IMR-90 (cell line): ENCODE measurements at regions not wholly inside any gene's neighbourhood (a gene's known extent, or its start where the extent isn't known, plus 50 kb on each side); places are given as distances from the start of the nearest gene placed in this dataset.

Experiments used
- BHLHE40 ChIP-seq: fragments of 150-350 bp; IDR thresholded peaks from 2 replicates; pipeline ENCODE4 v1.6.1; 2016; ENCODE audit warnings: mild to moderate bottlenecking, low read depth, low read length
- CEBPB ChIP-seq: IDR thresholded peaks from 2 replicates; pipeline ENCODE4 v1.6.1; 2012; ENCODE audit warnings: low read depth, low read length, improper control_type of control experiment
- CHD1 ChIP-seq: IDR thresholded peaks from 2 replicates; pipeline ENCODE4 v1.6.1; 2012; ENCODE audit warnings: low read depth, low read length, improper control_type of control experiment
- CTCF ChIP-seq: conservative IDR thresholded peaks from 2 replicates; pipeline ENCODE4 v1.5.1; 2012; ENCODE audit warnings: mild to moderate bottlenecking, low read depth, low read length, improper control_type of control experiment
- FOS ChIP-seq: fragments of 150-350 bp; IDR thresholded peaks from 2 replicates; pipeline ENCODE4 v1.6.1; 2016; ENCODE audit warnings: low read depth, low read length
- MAFK ChIP-seq: IDR thresholded peaks from 2 replicates; pipeline ENCODE4 v1.6.1; 2012; ENCODE audit warnings: low read depth, low read length, improper control_type of control experiment
- POLR2A ChIP-seq: IDR thresholded peaks from 2 replicates; pipeline ENCODE4 v1.6.1; 2012; ENCODE audit warnings: mild to moderate bottlenecking, low read depth, low read length
- RAD21 ChIP-seq: IDR thresholded peaks from 2 replicates; pipeline ENCODE4 v1.6.1; 2012; ENCODE audit warnings: low read length, improper control_type of control experiment
- RCOR1 ChIP-seq: IDR thresholded peaks from 2 replicates; pipeline ENCODE4 v1.6.1; 2012; ENCODE audit warnings: mild to moderate bottlenecking, low read length, improper control_type of control experiment; ENCODE audit not compliant: insufficient replicate concordance
- RFX5 ChIP-seq: IDR thresholded peaks from 2 replicates; pipeline ENCODE4 v1.8.0; 2012; ENCODE audit warnings: low read depth, mild to moderate bottlenecking, low read length, moderate library complexity
- USF2 ChIP-seq: fragments of 150-350 bp; IDR thresholded peaks from 2 replicates; pipeline ENCODE4 v1.6.1; 2017; ENCODE audit warnings: mild to moderate bottlenecking, antibody characterized with exemption, low read length, low read depth

- TF ChIP-seq RAD21 (no peak), RCOR1 (no peak), POLR2A (no peak), CTCF (no peak), MAFK (no peak), CEBPB (no peak), CHD1 (no peak), USF2 (no peak), RFX5 (no peak), BHLHE40 (no peak), FOS (no peak)
Measured at GRCh38 chr18:67896451-67896850, 379.9 kb upstream of the DSEL start.
